Naive thymus-derived CD8-positive, alpha-beta T cell (primary cell): ENCODE measurements at regions not wholly inside any gene's neighbourhood (a gene's known extent, or its start where the extent isn't known, plus 50 kb on each side); places are given as distances from the start of the nearest gene placed in this dataset.
"Not testable (repeated sequence)": the region's sequence is repeated elsewhere in the genome, so short reads cannot be mapped to it uniquely, and the experiment has no call there.

Experiments
- ATAC-seq, 2 donors: fragments of 150-1000 bp; cut with Tn5 transposase in 1 of 2; sonication (Bioruptor Pico), chemical (Tn5 transposase) in 1 of 2; 1 replicate in 1 of 2; 2 replicates in 1 of 2; pipeline ENCODE4 v1.10.0; 2021; ENCODE audit warnings: mild to moderate bottlenecking in 2 of 2, moderate library complexity in 2 of 2
- POLR2A ChIA-PET: fragments of 350-600 bp; sonication (Branson Sonifier 250); formaldehyde crosslinking; loops from one replicate; lab custom pipeline; 2021; ENCODE audit warnings: antibody characterized with exemption; lab: Charles Lee
- DNase-seq, 10 donors: peaks; one replicate each; pipeline versions ENCODE4 v3.0.0 to v3.0.0-alpha.2; 2020 to 2022
- H3K27ac Mint-ChIP-seq, 10 donors: one replicate each; pipeline ENCODE4 v1.8.0; 2020 to 2022; ENCODE audit warnings: mild to moderate bottlenecking in 10 of 10, mixed read lengths in 10 of 10, moderate library complexity in 4 of 10, inconsistent platforms in 1 of 10
- H3K27me3 Mint-ChIP-seq, 5 donors: one replicate each; pipeline ENCODE4 v1.8.0; 2021 to 2022; ENCODE audit warnings: mixed read lengths in 5 of 5
- H3K36me3 Mint-ChIP-seq, 3 donors: one replicate each; pipeline ENCODE4 v1.8.0; 2020 to 2022; ENCODE audit warnings: mixed read lengths in 3 of 3, mild to moderate bottlenecking in 2 of 3, inconsistent platforms in 1 of 3
- H3K4me1 Mint-ChIP-seq, 4 donors: one replicate each; pipeline ENCODE4 v1.8.0; 2021 to 2022; ENCODE audit warnings: mixed read lengths in 4 of 4
- H3K4me3 Mint-ChIP-seq, 10 donors: one replicate each; pipeline ENCODE4 v1.8.0; 2020 to 2022; ENCODE audit warnings: mild to moderate bottlenecking in 10 of 10, mixed read lengths in 10 of 10, moderate library complexity in 6 of 10, inconsistent platforms in 1 of 10
- H3K9me3 Mint-ChIP-seq, 9 donors: one replicate each; pipeline ENCODE4 v1.8.0; 2020 to 2022; ENCODE audit warnings: mixed read lengths in 9 of 9, mild to moderate bottlenecking in 3 of 9, inconsistent platforms in 1 of 9, moderate library complexity in 1 of 9

DNA sequence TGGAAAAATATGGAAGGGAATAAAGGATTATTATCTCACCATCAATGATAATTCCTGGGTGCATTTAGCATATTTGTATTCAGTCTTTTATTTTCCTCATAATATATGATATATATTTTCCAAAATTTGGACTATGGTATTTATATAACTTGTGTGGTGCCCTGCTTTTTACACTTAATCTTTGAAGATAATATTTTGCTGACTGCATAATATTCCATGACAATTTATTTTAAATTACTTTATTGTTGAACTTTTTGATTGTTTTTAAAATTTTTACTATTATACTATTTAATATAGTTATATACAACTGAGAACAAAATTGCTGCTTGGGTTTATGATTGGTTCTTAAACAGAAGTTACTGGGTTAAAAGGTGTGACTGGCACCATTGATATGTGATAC, 212.3 kb downstream of the TTC6 start:
- Mint-ChIP-seq H3K4me1 (no peaks in the 10 kb centered on the region), H3K27me3 (peaks cover 0 to 10% (median 2%) of the 10 kb centered on the region in 5 donors), H3K27ac (no peak overlapping the region), H3K4me3 (no peak overlapping the region), H3K36me3 (no peaks in the 10 kb centered on the region), H3K9me3 (peaks cover 0 to 5% (median 0%) of the 10 kb centered on the region in 9 donors)
- DNase-seq (no peak), ATAC-seq (no peak)
- POLR2A ChIA-PET: no interaction called here

DNA sequence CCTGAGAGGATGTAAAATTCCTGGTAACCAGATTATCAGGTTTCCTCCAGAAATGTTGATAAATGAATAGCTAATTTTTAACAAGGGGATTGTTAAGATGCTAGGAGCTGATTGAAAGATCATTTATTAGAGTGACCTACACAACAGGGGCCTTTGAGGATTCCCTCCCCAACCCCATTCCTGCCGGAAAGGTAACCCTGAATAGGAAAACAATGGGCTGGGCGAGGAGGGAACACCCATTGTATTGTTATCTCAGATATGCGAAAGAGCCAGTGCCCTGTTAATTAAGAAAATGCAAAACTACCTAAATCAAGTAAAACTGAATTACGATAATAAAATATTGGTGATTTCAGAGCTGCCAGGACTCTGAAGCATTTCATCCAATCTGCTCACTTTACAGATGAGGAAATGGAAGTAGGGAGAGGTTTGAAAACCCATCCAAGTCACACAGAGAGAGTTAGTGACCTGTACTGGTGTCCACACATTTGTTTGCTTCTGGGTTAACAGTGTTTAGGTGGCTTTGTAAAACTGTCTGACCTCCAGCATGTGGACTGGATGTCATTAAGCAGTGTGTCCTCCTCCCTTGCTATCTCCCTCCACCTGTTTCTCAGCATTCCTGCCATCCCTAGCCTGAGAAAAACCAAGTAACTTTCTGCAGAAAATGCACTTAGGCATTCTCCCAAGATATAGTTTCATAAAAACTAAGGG, 214.8 kb downstream of the TTC6 start:
- no peaks in the 10 kb centered on the region for H3K4me1 Mint-ChIP-seq
- no peak overlapping the region for H3K27ac Mint-ChIP-seq
- POLR2A ChIA-PET: no interaction called here
- H3K36me3 Mint-ChIP-seq: no peaks in the 10 kb centered on the region
- H3K4me3 Mint-ChIP-seq: no peak overlapping the region
- ATAC-seq (no peak), DNase-seq (no peak)
- H3K9me3 Mint-ChIP-seq: peaks cover 0 to 6% (median 0%) of the 10 kb centered on the region in 9 donors
- H3K27me3 Mint-ChIP-seq: peaks cover 0 to 18% (median 3%) of the 10 kb centered on the region in 5 donors

DNA sequence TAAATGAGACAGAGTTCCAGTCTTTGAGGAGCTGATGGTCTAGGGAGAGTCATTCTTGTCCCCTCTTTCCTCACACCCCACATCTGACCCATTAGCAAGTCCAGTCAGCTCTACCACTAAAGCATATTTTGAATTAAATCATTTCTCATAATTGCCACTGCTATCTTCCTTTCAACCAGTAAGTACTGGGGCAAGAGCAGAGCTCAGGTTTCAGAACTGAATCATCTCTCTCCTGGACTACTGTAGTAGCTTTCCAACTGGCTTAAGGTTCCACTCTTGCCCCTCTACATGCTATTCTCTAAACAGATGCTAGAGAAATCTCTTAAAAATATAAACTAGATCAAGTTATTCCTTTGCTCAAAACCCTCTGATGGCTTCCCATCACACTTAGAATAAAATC, 218.3 kb downstream of the TTC6 start:
- POLR2A ChIA-PET: no interaction called here
- no peaks in the 10 kb centered on the region for H3K4me1 Mint-ChIP-seq
- no peak for ATAC-seq
- no peak for DNase-seq
- peaks cover 0 to 21% (median 5%) of the 10 kb centered on the region in 5 donors for H3K27me3 Mint-ChIP-seq
- no peak overlapping the region for H3K4me3 Mint-ChIP-seq
- H3K9me3 Mint-ChIP-seq: peaks cover 0 to 6% (median 0%) of the 10 kb centered on the region in 9 donors
- no peaks in the 10 kb centered on the region for H3K36me3 Mint-ChIP-seq
- no peak overlapping the region for H3K27ac Mint-ChIP-seq

DNA sequence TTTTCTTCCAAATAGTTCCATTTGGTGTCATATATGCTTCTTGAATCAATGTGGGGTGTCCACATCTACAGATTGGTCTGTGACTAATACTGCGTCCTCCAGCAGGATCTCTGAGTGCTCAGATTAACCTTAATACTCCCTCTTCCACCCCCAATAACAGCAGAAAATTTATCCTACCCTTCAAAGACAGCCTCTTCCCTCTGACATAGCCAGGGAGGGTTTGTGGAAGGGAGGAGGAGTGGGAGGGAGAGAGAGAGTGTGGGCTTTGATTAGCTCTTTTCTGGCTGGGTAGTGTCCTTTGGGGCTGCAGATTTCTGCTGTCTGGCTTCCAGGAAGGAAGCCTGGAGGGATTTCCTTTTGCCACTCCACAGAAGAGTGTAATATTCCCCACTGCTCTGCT, 220.7 kb downstream of the TTC6 start:
- Mint-ChIP-seq H3K9me3 (peaks cover 0 to 3% (median 0%) of the 10 kb centered on the region in 9 donors), H3K36me3 (no peaks in the 10 kb centered on the region), H3K4me1 (no peaks in the 10 kb centered on the region), H3K27me3 (peaks cover 0 to 10% (median 5%) of the 10 kb centered on the region in 5 donors), H3K4me3 (no peak overlapping the region), H3K27ac (no peak overlapping the region)
- DNase-seq: no peak
- no peak for ATAC-seq
- POLR2A ChIA-PET: no interaction called here

DNA sequence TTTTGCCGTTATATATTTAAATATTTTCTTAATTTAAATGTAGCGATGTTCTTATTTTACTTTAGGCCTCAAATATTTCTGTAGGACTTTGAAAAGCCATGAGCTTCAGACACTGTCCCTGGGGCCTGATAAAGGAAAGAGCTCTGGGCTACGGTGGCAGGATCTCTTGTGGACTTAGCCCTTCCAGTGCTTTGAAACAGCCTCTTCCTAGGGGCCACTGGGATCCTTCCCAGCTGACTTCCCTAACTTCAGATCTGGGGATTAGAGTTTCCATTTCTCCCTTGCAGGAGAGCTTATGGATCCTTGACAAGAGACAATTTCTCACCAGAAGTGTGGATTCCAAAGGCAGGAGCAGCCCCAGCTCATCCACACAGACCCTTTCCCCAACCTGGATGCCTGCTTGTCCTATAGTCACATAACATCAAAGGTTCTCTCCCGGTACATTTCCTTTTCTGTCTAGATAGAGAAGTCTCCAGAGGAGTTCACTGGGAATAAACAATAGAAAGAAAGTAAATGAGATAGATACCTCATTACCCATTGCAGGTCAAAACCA, 221.4 kb downstream of the TTC6 start:
- peaks cover 0 to 10% (median 5%) of the 10 kb centered on the region in 5 donors for H3K27me3 Mint-ChIP-seq
- ATAC-seq (no peak), DNase-seq (no peak)
- H3K4me1 Mint-ChIP-seq: no peaks in the 10 kb centered on the region
- peaks cover 0 to 3% (median 0%) of the 10 kb centered on the region in 9 donors for H3K9me3 Mint-ChIP-seq
- no peak overlapping the region for H3K4me3 Mint-ChIP-seq
- no peak overlapping the region for H3K27ac Mint-ChIP-seq
- no peaks in the 10 kb centered on the region for H3K36me3 Mint-ChIP-seq
- POLR2A ChIA-PET: no interaction called here

DNA sequence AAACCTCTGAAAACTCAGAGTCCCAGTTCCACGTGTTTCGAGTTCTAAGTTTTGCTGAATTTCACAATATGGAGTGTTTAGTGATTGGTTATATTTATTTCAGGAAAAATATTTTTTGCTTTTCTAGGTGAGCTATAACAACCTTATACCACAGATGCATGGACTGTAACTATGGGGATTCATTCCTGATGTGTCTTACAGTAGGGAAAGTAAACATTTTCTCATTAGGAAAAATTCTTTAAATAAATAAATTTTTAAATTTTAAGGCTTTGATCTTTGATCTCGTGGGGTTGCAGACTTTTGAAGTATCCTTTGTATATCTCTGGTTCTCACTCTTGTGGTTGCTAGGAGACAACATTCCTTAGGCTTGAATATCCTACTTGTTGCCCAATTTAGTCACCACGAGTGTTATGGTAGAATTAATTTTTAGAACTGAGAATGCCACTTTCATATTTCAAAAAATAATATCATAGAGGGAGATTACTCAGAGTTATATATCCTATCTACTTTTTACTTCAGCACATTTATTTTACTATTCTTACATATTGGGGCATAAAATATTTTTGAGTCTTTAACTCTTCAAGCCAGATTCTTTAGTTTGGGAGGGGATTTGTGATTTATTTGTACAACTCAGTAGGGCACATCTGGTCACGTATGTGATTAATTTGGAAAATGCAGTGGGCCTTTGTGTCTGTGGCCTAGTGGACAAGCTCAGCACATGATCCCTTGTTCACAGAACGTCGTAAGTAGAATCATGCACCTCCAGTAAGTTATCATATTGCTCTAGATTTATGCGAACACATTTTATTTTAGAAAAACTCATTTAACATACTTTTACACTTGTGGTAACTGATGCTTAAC, 224.0 kb downstream of the TTC6 start:
- no peaks in the 10 kb centered on the region for H3K4me1 Mint-ChIP-seq
- POLR2A ChIA-PET: no interaction called here
- ATAC-seq: no peak
- no peaks in the 10 kb centered on the region for H3K36me3 Mint-ChIP-seq
- DNase-seq: no peak
- peaks cover 0 to 9% (median 5%) of the 10 kb centered on the region in 5 donors for H3K27me3 Mint-ChIP-seq
- H3K4me3 Mint-ChIP-seq: no peak overlapping the region
- H3K27ac Mint-ChIP-seq: no peak overlapping the region
- no peaks in the 10 kb centered on the region for H3K9me3 Mint-ChIP-seq

DNA sequence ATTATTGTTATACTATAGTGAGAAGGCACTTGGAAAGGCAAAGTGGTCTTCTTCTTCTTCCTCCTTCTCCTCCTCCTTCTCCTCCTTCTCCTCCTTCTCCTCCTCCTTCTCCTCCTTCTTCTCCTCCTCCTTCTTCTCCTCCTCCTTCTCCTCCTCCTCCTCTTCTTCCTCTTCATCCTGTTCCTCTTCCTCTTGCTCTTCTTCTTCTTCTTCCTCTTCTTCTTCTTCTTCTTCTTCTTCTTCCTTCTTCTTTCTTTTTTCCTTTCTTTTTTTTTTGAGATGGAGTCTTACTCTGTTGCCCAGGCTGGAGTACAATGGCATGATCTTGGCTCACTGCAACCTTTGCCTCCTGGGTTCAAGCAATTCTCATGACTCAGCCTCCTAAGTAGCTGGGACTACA, 225.4 kb downstream of the TTC6 start:
- ATAC-seq, H3K27me3 Mint-ChIP-seq, POLR2A ChIA-PET, H3K4me1 Mint-ChIP-seq, H3K27ac Mint-ChIP-seq, H3K36me3 Mint-ChIP-seq, DNase-seq, H3K9me3 Mint-ChIP-seq, H3K4me3 Mint-ChIP-seq: not testable (repeated sequence)

DNA sequence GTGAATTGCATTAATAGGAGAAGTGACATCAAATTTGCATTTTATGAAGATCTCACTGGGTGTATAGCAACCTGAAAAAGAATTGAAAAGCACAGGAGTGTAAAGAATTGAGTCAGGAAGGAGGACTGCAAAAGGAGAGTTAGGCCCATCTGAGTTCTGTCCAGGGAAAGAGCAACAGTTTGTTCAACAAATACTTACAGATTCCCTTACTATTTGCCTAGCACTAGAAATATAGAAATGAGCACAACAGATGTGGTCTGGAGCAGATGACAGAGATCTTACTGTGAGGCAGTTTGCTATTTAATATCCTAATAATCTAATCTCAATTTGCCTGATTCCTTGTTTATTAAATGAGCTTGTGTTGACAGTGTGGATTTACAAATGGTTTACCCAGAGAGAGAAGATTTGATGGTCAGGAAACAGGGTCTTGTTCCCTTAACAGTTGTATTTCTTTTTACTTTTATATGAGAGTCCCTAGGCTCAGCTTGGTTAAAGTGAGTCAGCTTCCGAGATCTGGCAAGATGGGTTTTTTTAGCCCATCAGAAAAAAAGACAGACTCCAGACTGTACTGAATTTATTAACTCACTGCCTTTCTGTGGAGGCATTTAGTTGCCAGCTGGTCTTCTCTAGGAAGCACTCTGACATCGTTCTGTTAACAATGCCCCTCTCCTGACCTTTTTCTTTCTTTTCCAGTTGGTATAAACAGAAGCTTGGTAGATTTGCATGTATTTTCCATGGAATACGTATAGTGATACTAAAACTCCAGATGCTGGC, 229.7 kb downstream of the TTC6 start:
- peaks cover 0 to 9% (median 0%) of the 10 kb centered on the region in 9 donors for H3K9me3 Mint-ChIP-seq
- no peak for ATAC-seq
- POLR2A ChIA-PET: no interaction called here
- no peaks in the 10 kb centered on the region for H3K4me1 Mint-ChIP-seq
- no peak for DNase-seq
- no peak overlapping the region for H3K4me3 Mint-ChIP-seq
- peaks cover 0 to 2% (median 0%) of the 10 kb centered on the region in 5 donors for H3K27me3 Mint-ChIP-seq
- H3K36me3 Mint-ChIP-seq: no peaks in the 10 kb centered on the region
- H3K27ac Mint-ChIP-seq: no peak overlapping the region

DNA sequence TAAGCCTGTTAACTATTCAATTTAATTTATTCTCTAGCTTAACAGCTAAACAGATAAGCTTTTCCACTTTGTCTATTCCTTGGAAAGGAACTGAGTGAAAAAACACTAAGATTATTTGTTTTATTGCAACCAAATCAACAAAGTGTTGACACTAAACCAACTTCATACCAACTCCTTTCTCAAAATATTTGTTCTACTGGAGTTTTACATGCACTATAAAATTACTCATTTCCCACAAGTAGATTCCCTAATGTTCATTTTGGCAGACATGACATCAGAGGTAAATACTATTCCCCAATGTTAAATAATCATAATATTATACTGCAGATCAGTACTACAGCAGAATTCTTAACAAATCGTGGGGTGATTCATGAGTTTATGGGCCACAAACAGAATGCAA, 231.4 kb downstream of the TTC6 start:
- Mint-ChIP-seq H3K4me3 (no peak overlapping the region), H3K9me3 (peaks cover 0 to 25% (median 12%) of the 10 kb centered on the region in 9 donors), H3K36me3 (peaks cover 0 to 3% (median 0%) of the 10 kb centered on the region in 3 donors), H3K4me1 (no peaks in the 10 kb centered on the region), H3K27me3 (no peaks in the 10 kb centered on the region), H3K27ac (no peak overlapping the region)
- POLR2A ChIA-PET: no interaction called here
- no peak for DNase-seq
- ATAC-seq: no peak

DNA sequence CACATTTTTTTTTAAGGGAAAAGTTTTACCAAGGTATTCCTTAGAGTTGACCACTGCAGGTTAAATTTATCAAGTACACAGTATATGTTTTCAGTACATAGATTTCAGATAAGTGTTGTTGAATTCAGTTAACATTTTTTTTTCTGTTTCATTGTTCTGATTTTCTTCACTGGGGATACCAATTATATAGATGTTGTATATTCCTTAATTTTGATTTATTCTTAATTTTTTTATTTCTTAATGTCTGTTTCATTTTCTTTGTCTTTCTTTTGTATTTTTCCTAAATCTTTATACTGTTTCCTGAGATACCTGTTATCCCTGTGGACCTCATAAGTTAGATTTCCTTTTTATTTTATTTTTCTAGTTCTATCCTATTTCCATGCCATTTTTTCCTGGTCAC, 234.8 kb downstream of the TTC6 start:
- Mint-ChIP-seq H3K27me3 (no peaks in the 10 kb centered on the region), H3K4me3 (no peak overlapping the region), H3K36me3 (peaks cover 0 to 28% (median 0%) of the 10 kb centered on the region in 3 donors), H3K27ac (no peak overlapping the region), H3K4me1 (no peaks in the 10 kb centered on the region), H3K9me3 (peaks cover 12 to 57% (median 35%) of the 10 kb centered on the region in 9 donors)
- DNase-seq (no peak), ATAC-seq (no peak)
- POLR2A ChIA-PET: no interaction called here

DNA sequence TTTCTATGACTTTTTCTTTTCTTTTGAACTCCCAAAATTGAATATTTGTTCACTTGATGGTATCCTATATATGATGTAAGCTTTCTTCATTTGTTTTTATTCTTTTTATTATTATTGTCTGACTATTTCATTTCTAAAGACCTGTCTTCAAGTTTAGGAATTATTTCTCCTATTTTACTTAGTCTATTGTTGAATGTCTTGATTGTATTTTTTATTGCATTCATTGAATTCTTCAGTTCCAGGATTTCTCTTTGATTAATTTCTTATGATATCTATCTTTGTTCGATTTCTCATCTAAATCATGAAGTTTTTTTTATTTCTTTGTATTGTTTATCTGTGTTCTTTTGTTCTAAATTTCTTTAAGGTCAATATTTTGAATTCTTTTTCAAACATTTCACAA, 238.8 kb downstream of the TTC6 start:
- ATAC-seq (no peak), DNase-seq (no peak)
- Mint-ChIP-seq H3K36me3 (peaks cover 0 to 39% (median 0%) of the 10 kb centered on the region in 3 donors), H3K27me3 (peaks cover 0 to 4% (median 0%) of the 10 kb centered on the region in 5 donors), H3K4me1 (no peaks in the 10 kb centered on the region), H3K9me3 (peaks cover 19 to 85% (median 49%) of the 10 kb centered on the region in 9 donors), H3K27ac (no peak overlapping the region), H3K4me3 (no peak overlapping the region)
- POLR2A ChIA-PET: no interaction called here

DNA sequence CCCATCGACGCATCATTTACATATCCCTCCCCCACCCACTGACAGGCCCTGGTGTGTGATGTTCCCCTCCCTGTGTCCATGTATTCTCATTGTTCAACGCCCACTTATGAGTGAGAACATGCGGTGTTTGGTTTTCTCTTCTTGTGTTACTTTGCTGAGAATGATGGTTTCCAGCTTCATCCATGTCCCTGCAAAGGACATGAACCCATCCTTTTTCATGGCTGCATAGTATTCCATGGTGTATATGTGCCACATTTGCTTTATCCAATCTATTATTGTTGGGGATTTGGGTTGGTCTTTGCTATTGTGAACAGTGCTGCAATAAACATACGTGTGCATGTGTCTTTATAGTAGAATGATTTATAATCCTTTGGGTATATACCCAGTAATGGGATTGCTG, 243.3 kb downstream of the TTC6 start:
- Mint-ChIP-seq H3K27ac (peak overlapping the region in 1 of 10 donors; percentile 17), H3K36me3 (peaks cover 0 to 30% (median 0%) of the 10 kb centered on the region in 3 donors), H3K27me3 (peaks cover 0 to 12% (median 0%) of the 10 kb centered on the region in 5 donors), H3K9me3 (peaks cover 15 to 51% (median 28%) of the 10 kb centered on the region in 9 donors)
- DNase-seq, H3K4me3 Mint-ChIP-seq, ATAC-seq, H3K4me1 Mint-ChIP-seq, POLR2A ChIA-PET: not testable (repeated sequence)
